ENCODE measurements at regions not wholly inside any gene's neighbourhood (a gene's known extent, or its start where the extent isn't known, plus 50 kb on each side); places are given as distances from the start of the nearest gene placed in this dataset.

- Histone ChIP-seq H3K79me1 (ENCODE audit: insufficient read depth, low read depth, low read length, poor library complexity, severe bottlenecking) (no peaks in the 10 kb centered on the region), H2AK5ac (ENCODE audit: insufficient read length, low read length) (no peak overlapping the region), H4K5ac (ENCODE audit: insufficient read length, low read depth, low read length) (no peak overlapping the region), H3K4me2 (ENCODE audit: insufficient read depth, insufficient read length, low read length) (no peak overlapping the region), H3T11ph (ENCODE audit: low read length) (no peak overlapping the region), H4K8ac (replicated peaks; ENCODE audit: insufficient read length, low read depth, low read length) (no peak overlapping the region), H4K91ac (ENCODE audit: insufficient read length, low read depth, low read length) (no peak overlapping the region), H2BK15ac (ENCODE audit: low read depth, low read length) (no peak overlapping the region), H2BK20ac (ENCODE audit: low read depth, low read length, poor library complexity, severe bottlenecking) (no peak overlapping the region), H3K56ac (ENCODE audit: insufficient read length, low read depth, low read length) (no peak overlapping the region), H3K27ac (ENCODE audit: insufficient read length, low read depth, low read length) (no peak overlapping the region), H3K18ac (ENCODE audit: insufficient read length, low read depth, low read length) (no peak overlapping the region), H3K9ac (ENCODE audit: extremely low read depth, insufficient read length, low read length) (no peak overlapping the region), H3K9me3 (ENCODE audit: control insufficient read depth, low read depth, low read length) (no peaks in the 10 kb centered on the region), H3K4ac (ENCODE audit: low read depth, low read length) (no peak overlapping the region), H3K14ac (ENCODE audit: insufficient read depth, low read length) (no peak overlapping the region), H3K79me2 (ENCODE audit: insufficient read depth, low read length) (no peaks in the 10 kb centered on the region), H2BK5ac (ENCODE audit: insufficient read length, low read length) (no peak overlapping the region), H3K23ac (ENCODE audit: insufficient read length, low read depth, low read length) (no peak overlapping the region), H2BK120ac (ENCODE audit: low read depth, low read length, poor library complexity, severe bottlenecking) (no peak overlapping the region), H3K27me3 (ENCODE audit: insufficient read depth, low read length) (no peaks in the 10 kb centered on the region), H2BK12ac (ENCODE audit: insufficient read length, low read depth, low read length) (no peak overlapping the region), H3K4me1 (ENCODE audit: insufficient read depth, low read length) (no peaks in the 10 kb centered on the region), H4K20me1 (ENCODE audit: control insufficient read depth, insufficient read depth, insufficient read length) (no peaks in the 10 kb centered on the region), H2AFZ (ENCODE audit: low read length) (no peak overlapping the region), H3K23me2 (ENCODE audit: insufficient read length, low read depth, low read length, poor library complexity, severe bottlenecking) (no peaks in the 10 kb centered on the region)
- no peak for DNase-seq
- TF ChIP-seq CTCF (conservative IDR thresholded peaks at IDR 0.05) = no peak
- Mint-ChIP-seq H3K27ac (no peak overlapping the region), H3K4me1 (no peaks in the 10 kb centered on the region), H3K4me3 (no peak overlapping the region), H3K36me3 (ENCODE audit: insufficient read depth in 1 of 3, low read depth in 3 of 3) (peaks cover 0 to 7% (median 0%) of the 10 kb centered on the region in 3 experiments; a peak in 3 of 7 replicates), H3K27me3 (ENCODE audit: low read depth) (no peaks in the 10 kb centered on the region), H3K9me3 (peaks cover 3 to 6% of the 10 kb centered on the region in 2 experiments)
- WGBS (ENCODE audit: extremely low coverage, insufficient read length, low lambda C conversion rate) = no CpG with 5 or more reads among the region's 2 CpGs
Observed at GRCh38 chr5:38780945-38781344, 64.9 kb upstream of the OSMR start.

Data from H9 (cell line).